Endothelial cell of umbilical vein (primary cell): ENCODE measurements at regions not wholly inside any gene's neighbourhood (a gene's known extent, or its start where the extent isn't known, plus 50 kb on each side); places are given as distances from the start of the nearest gene placed in this dataset.

ENCODE experiments used
- CTCF ChIP-seq, 2 donors: IDR thresholded peaks; 1 replicate in 1 of 2; 2 replicates in 1 of 2; pipeline ENCODE4 v1.5.1; 2011; ENCODE audit warnings: low read length in 2 of 2, mild to moderate bottlenecking in 2 of 2, moderate library complexity in 2 of 2, control low read depth in 1 of 2, inconsistent platforms in 1 of 2, low read depth in 1 of 2; ENCODE audit not compliant: insufficient read depth in 1 of 2; ENCODE audit errors: extremely low read depth in 1 of 2
- POLR2A ChIP-seq: IDR thresholded peaks from 2 replicates; pipeline ENCODE4 v1.6.1; 2012; ENCODE audit warnings: low read depth, mild to moderate bottlenecking, control low read depth, low read length

DNA sequence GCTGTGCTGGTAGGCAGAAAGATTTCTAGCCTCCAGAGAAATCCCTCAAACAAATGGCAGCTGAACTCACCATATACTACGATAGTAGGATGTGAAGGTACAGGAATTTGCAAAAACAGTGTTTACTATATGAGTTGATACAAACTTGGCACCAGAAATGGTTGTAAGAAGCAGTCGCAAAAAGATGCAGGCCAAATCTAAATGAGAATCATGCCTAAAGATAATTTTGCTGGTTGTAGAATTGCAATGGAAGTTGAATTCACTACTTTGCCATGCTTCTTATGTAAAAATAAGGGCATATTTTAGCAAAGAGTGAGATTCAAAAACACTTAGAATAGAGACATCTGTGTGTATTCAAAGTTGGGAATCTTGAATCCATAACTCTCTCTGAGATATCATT is 924.7 kb downstream of the SUCLG1 start:
- TF ChIP-seq CTCF (IDR thresholded peaks at IDR 0.05; ENCODE audit: extremely low read depth in 1 of 2, insufficient read depth in 1 of 2, low read depth in 1 of 2, low read length in 2 of 2) (no peak), POLR2A (no peak)
